Mesenchymal stem cell (in vitro differentiated cells and primary cell): ENCODE measurements at regions not wholly inside any gene's neighbourhood (a gene's known extent, or its start where the extent isn't known, plus 50 kb on each side); places are given as distances from the start of the nearest gene placed in this dataset.

Source experiments
- DNase-seq: peaks from one replicate; pipeline ENCODE4 v3.0.0-alpha.2; 2013
- H2AFZ ChIP-seq: one replicate; pipeline ENCODE4 v1.6.1; 2013; ENCODE audit warnings: low read depth, mild to moderate bottlenecking, control low read depth, inconsistent platforms, low read length, moderate library complexity
- H2AK5ac ChIP-seq: 2 replicates; pipeline ENCODE4 v1.6.1; 2013; ENCODE audit warnings: low read length, moderate library complexity, mild to moderate bottlenecking, inconsistent platforms; ENCODE audit not compliant: severe bottlenecking
- H2BK120ac ChIP-seq: one replicate; pipeline ENCODE4 v1.6.1; 2013; ENCODE audit warnings: low read depth, mild to moderate bottlenecking, inconsistent platforms, low read length, moderate library complexity
- H2BK12ac ChIP-seq, 2 experiments: one replicate each; pipeline ENCODE4 v1.6.1; 2013; ENCODE audit warnings: inconsistent platforms in 2 of 2, low read length in 2 of 2, mild to moderate bottlenecking in 2 of 2, moderate library complexity in 2 of 2, control low read depth in 1 of 2
- H2BK15ac ChIP-seq: one replicate; pipeline ENCODE4 v1.6.1; 2013; ENCODE audit warnings: mild to moderate bottlenecking, low read depth, inconsistent platforms; ENCODE audit not compliant: poor library complexity, severe bottlenecking
- H2BK5ac ChIP-seq: 2 replicates; pipeline ENCODE4 v1.6.1; 2013; ENCODE audit warnings: low read depth, mild to moderate bottlenecking, low read length, control low read depth, inconsistent platforms; ENCODE audit not compliant: poor library complexity, severe bottlenecking
- H3K14ac ChIP-seq, 2 experiments: one replicate each; pipeline ENCODE4 v1.6.1; 2013; ENCODE audit warnings: inconsistent platforms in 2 of 2, low read length in 2 of 2, control low read depth in 1 of 2, mild to moderate bottlenecking in 1 of 2, moderate library complexity in 1 of 2
- H3K18ac ChIP-seq, 2 experiments: one replicate each; pipeline ENCODE4 v1.6.1; 2013; ENCODE audit warnings: inconsistent platforms in 2 of 2, low read length in 2 of 2, control low read depth in 1 of 2, low read depth in 1 of 2, mild to moderate bottlenecking in 1 of 2
- H3K23ac ChIP-seq, 2 experiments: one replicate each; pipeline ENCODE4 v1.6.1; 2013; ENCODE audit warnings: inconsistent platforms in 2 of 2, low read length in 2 of 2, mild to moderate bottlenecking in 2 of 2, moderate library complexity in 2 of 2, control low read depth in 1 of 2
- H3K27ac ChIP-seq: 2 replicates; pipeline ENCODE4 v1.5.1; 2013; ENCODE audit warnings: mild to moderate bottlenecking, moderate library complexity, low read length, control low read depth, inconsistent platforms; ENCODE audit not compliant: poor library complexity, severe bottlenecking
- H3K27me3 ChIP-seq, 2 experiments: 2 replicates each; pipeline versions ENCODE4 v1.6.1 to v1.7.0; 2013; ENCODE audit warnings: low read length in 2 of 2, mild to moderate bottlenecking in 2 of 2, moderate library complexity in 2 of 2, control low read depth in 1 of 2, inconsistent platforms in 1 of 2; ENCODE audit not compliant: control insufficient read depth in 1 of 2, insufficient read depth in 1 of 2
- H3K36me3 ChIP-seq, 2 experiments: 2 replicates each; pipeline versions ENCODE4 v1.6.1 to v1.7.0; 2013; ENCODE audit warnings: low read length in 2 of 2, control low read depth in 1 of 2, inconsistent platforms in 1 of 2, low read depth in 1 of 2, mild to moderate bottlenecking in 1 of 2; ENCODE audit not compliant: insufficient read depth in 2 of 2, control insufficient read depth in 1 of 2
- H3K4ac ChIP-seq, 2 experiments: one replicate each; pipeline ENCODE4 v1.6.1; 2013; ENCODE audit warnings: inconsistent platforms in 2 of 2, low read length in 2 of 2, mild to moderate bottlenecking in 2 of 2, moderate library complexity in 2 of 2, control low read depth in 1 of 2, low read depth in 1 of 2
- H3K4me1 ChIP-seq: 2 replicates; pipeline ENCODE4 v1.6.1; 2013; ENCODE audit warnings: low read depth, low read length, control low read depth; ENCODE audit not compliant: control insufficient read depth, insufficient read depth
- H3K4me2 ChIP-seq: 2 replicates; pipeline ENCODE4 v1.6.1; 2013; ENCODE audit warnings: low read length, mild to moderate bottlenecking, inconsistent platforms; ENCODE audit not compliant: poor library complexity, severe bottlenecking
- H3K4me3 ChIP-seq, 2 experiments: 2 replicates each; pipeline versions ENCODE4 v1.5.1 to v1.7.0; 2013; ENCODE audit warnings: low read length in 2 of 2, mild to moderate bottlenecking in 2 of 2, control low read depth in 1 of 2, low read depth in 1 of 2; ENCODE audit not compliant: insufficient read depth in 1 of 2
- H3K79me1 ChIP-seq: replicated peaks from 2 replicates; pipeline ENCODE4 v1.6.1; 2013; ENCODE audit warnings: mild to moderate bottlenecking, control low read depth, low read length, inconsistent platforms; ENCODE audit not compliant: poor library complexity, severe bottlenecking
- H3K9ac ChIP-seq: 2 replicates; pipeline ENCODE4 v1.7.0; 2013; ENCODE audit warnings: mild to moderate bottlenecking, low read length, moderate library complexity
- H3K9me3 ChIP-seq: 2 replicates; pipeline ENCODE4 v1.7.0; 2013; ENCODE audit warnings: mild to moderate bottlenecking, low read length; ENCODE audit not compliant: control insufficient read depth
- H4K8ac ChIP-seq: one replicate; pipeline ENCODE4 v1.6.1; 2013; ENCODE audit warnings: inconsistent platforms, mild to moderate bottlenecking, low read length, moderate library complexity
- H4K91ac ChIP-seq: one replicate; pipeline ENCODE4 v1.6.1; 2013; ENCODE audit warnings: mild to moderate bottlenecking, low read length, inconsistent platforms
- WGBS: methylation state at CpG from one replicate; pipeline ENCODE4 v1.1.7; 2013; ENCODE audit warnings: mixed read lengths; 5-methylcytosine and 5-hydroxymethylcytosine counted together

- no peak overlapping the region for H3K14ac ChIP-seq
- H3K4me2 ChIP-seq: no peak overlapping the region
- no peak overlapping the region for H3K4me3 ChIP-seq
- no peak overlapping the region for H3K23ac ChIP-seq
- no peak overlapping the region for H3K9ac ChIP-seq
- H4K8ac ChIP-seq: no peak overlapping the region
- H2BK120ac ChIP-seq: no peak overlapping the region
- peaks cover 14 to 22% of the 10 kb centered on the region in 2 experiments for H3K27me3 ChIP-seq
- no peak overlapping the region for H4K91ac ChIP-seq
- no peak overlapping the region for H2BK15ac ChIP-seq
- no peaks in the 10 kb centered on the region for H3K36me3 ChIP-seq
- H3K4me1 ChIP-seq: no peaks in the 10 kb centered on the region
- 67% methylated on average over 3 of the region's 3 CpGs for WGBS
- H2AK5ac ChIP-seq: no peak overlapping the region
- H3K79me1 ChIP-seq: no peaks in the 10 kb centered on the region
- no peak overlapping the region for H3K18ac ChIP-seq
- peaks cover 34% of the 10 kb centered on the region for H3K9me3 ChIP-seq
- H3K4ac ChIP-seq: no peak overlapping the region
- no peak for DNase-seq
- H2BK12ac ChIP-seq: no peak overlapping the region
- H2AFZ ChIP-seq: no peak overlapping the region
- H3K27ac ChIP-seq: no peak overlapping the region
- no peak overlapping the region for H2BK5ac ChIP-seq
Observed at GRCh38 chr12:111303531-111303930, 65.4 kb downstream of the PHETA1 start.

GRCh38 chr12:111298582-111299436, 70.1 kb downstream of the PHETA1 start:
- H3K36me3 ChIP-seq: no peaks in the 10 kb centered on the region
- H4K91ac ChIP-seq: no peak overlapping the region
- no peak overlapping the region for H2AFZ ChIP-seq
- H3K4me3 ChIP-seq: peak overlapping the region in 1 of 2 experiments; percentile 8
- no peak overlapping the region for H4K8ac ChIP-seq
- H3K4me2 ChIP-seq: no peak overlapping the region
- no peak overlapping the region for H2BK15ac ChIP-seq
- 51% methylated on average over 14 of the region's 14 CpGs for WGBS
- H3K23ac ChIP-seq: no peak overlapping the region
- no peak overlapping the region for H2BK5ac ChIP-seq
- H3K18ac ChIP-seq: no peak overlapping the region
- no peak overlapping the region for H3K14ac ChIP-seq
- H3K27ac ChIP-seq: no peak overlapping the region
- H2BK12ac ChIP-seq: no peak overlapping the region
- H3K27me3 ChIP-seq: peaks cover 14 to 23% of the 10 kb centered on the region in 2 experiments
- peak; percentile 46 for DNase-seq
- peaks cover 3% of the 10 kb centered on the region for H3K9me3 ChIP-seq
- H3K79me1 ChIP-seq: no peaks in the 10 kb centered on the region
- no peak overlapping the region for H3K9ac ChIP-seq
- H3K4ac ChIP-seq: no peak overlapping the region
- H2BK120ac ChIP-seq: no peak overlapping the region
- H2AK5ac ChIP-seq: no peak overlapping the region
- H3K4me1 ChIP-seq: no peaks in the 10 kb centered on the region

GRCh38 chr12:111297703-111298426, 71.0 kb downstream of the PHETA1 start:
- no peak overlapping the region for H3K27ac ChIP-seq
- H3K4ac ChIP-seq: no peak overlapping the region
- no peak overlapping the region for H3K18ac ChIP-seq
- peaks cover 14 to 23% of the 10 kb centered on the region in 2 experiments for H3K27me3 ChIP-seq
- no peak overlapping the region for H3K4me3 ChIP-seq
- H3K23ac ChIP-seq: no peak overlapping the region
- H3K4me1 ChIP-seq: no peaks in the 10 kb centered on the region
- DNase-seq: no peak
- H3K9ac ChIP-seq: no peak overlapping the region
- H3K14ac ChIP-seq: no peak overlapping the region
- H3K36me3 ChIP-seq: no peaks in the 10 kb centered on the region
- no peaks in the 10 kb centered on the region for H3K79me1 ChIP-seq
- H2BK12ac ChIP-seq: no peak overlapping the region
- no peak overlapping the region for H3K4me2 ChIP-seq
- WGBS: 83% methylated on average over 10 of the region's 12 CpGs
- no peak overlapping the region for H2AFZ ChIP-seq
- no peak overlapping the region for H2AK5ac ChIP-seq
- no peak overlapping the region for H4K8ac ChIP-seq
- H2BK120ac ChIP-seq: no peak overlapping the region
- no peak overlapping the region for H2BK5ac ChIP-seq
- no peaks in the 10 kb centered on the region for H3K9me3 ChIP-seq
- H4K91ac ChIP-seq: no peak overlapping the region
- H2BK15ac ChIP-seq: no peak overlapping the region

- Histone ChIP-seq H3K27me3 (peaks cover 14 to 19% of the 10 kb centered on the region in 2 experiments), H3K27ac (no peak overlapping the region), H3K18ac (no peak overlapping the region), H2BK15ac (no peak overlapping the region), H3K14ac (no peak overlapping the region), H2AK5ac (no peak overlapping the region), H2BK5ac (no peak overlapping the region), H3K9me3 (no peaks in the 10 kb centered on the region), H2BK120ac (no peak overlapping the region), H3K9ac (no peak overlapping the region), H3K36me3 (no peaks in the 10 kb centered on the region), H3K4me1 (no peaks in the 10 kb centered on the region), H3K4me2 (no peak overlapping the region), H3K23ac (no peak overlapping the region), H2AFZ (no peak overlapping the region), H3K4me3 (no peak overlapping the region), H4K91ac (no peak overlapping the region), H4K8ac (no peak overlapping the region), H3K79me1 (no peaks in the 10 kb centered on the region), H2BK12ac (no peak overlapping the region), H3K4ac (no peak overlapping the region)
- 72% methylated on average over 7 of the region's 7 CpGs for WGBS
- no peak for DNase-seq
Observed at GRCh38 chr12:111296906-111297463, 71.9 kb downstream of the PHETA1 start.
